ENCODE measurements at regions not wholly inside any gene's neighbourhood (a gene's known extent, or its start where the extent isn't known, plus 50 kb on each side); places are given as distances from the start of the nearest gene placed in this dataset.

GRCh38 chr18:9009703-9010488 is 92.6 kb upstream of the NDUFV2 start:
- ATAC-seq (no peak), DNase-seq (no peak)
- Histone ChIP-seq H3K4me1 (no peaks in the 10 kb centered on the region), H3K27me3 (no peaks in the 10 kb centered on the region), H3K9me3 (no peaks in the 10 kb centered on the region), H3K36me3 (no peaks in the 10 kb centered on the region), H3K4me3 (no peak overlapping the region), H3K27ac (no peak overlapping the region)
- intact Hi-C loops (cut with DNase I): no loop called here
- TF ChIP-seq CTCF (IDR thresholded peaks at IDR 0.05): no peak

GRCh38 chr18:9011431-9011830 is 91.1 kb upstream of the NDUFV2 start:
- no peaks in the 10 kb centered on the region for H3K4me1 ChIP-seq
- H3K27me3 ChIP-seq: no peaks in the 10 kb centered on the region
- ATAC-seq: no peak
- H3K27ac ChIP-seq: no peak overlapping the region
- intact Hi-C loops (cut with DNase I): no loop called here
- no peaks in the 10 kb centered on the region for H3K9me3 ChIP-seq
- no peak for DNase-seq
- H3K4me3 ChIP-seq: no peak overlapping the region
- H3K36me3 ChIP-seq: no peaks in the 10 kb centered on the region
- no peak for TF ChIP-seq CTCF (IDR thresholded peaks at IDR 0.05)

GRCh38 chr18:9013926-9014373 is 88.5 kb upstream of the NDUFV2 start:
- Histone ChIP-seq H3K36me3 (no peaks in the 10 kb centered on the region), H3K9me3 (no peaks in the 10 kb centered on the region), H3K4me3 (no peak overlapping the region), H3K27me3 (no peaks in the 10 kb centered on the region), H3K4me1 (peaks cover 4 to 14% of the 10 kb centered on the region in 2 donors), H3K27ac (no peak overlapping the region)
- no peak for TF ChIP-seq CTCF (IDR thresholded peaks at IDR 0.05)
- intact Hi-C loops (cut with DNase I): no loop called here
- no peak for DNase-seq
- ATAC-seq: no peak

- Histone ChIP-seq H3K4me1 (peaks cover 4 to 14% of the 10 kb centered on the region in 2 donors), H3K4me3 (no peak overlapping the region), H3K36me3 (no peaks in the 10 kb centered on the region), H3K27ac (no peak overlapping the region), H3K9me3 (no peaks in the 10 kb centered on the region), H3K27me3 (no peaks in the 10 kb centered on the region)
- intact Hi-C loops (cut with DNase I): no loop called here
- TF ChIP-seq CTCF (IDR thresholded peaks at IDR 0.05): no peak
- DNase-seq: no peak
- no peak for ATAC-seq
Observed at GRCh38 chr18:9015689-9016088, 86.8 kb upstream of the NDUFV2 start.

- no peaks in the 10 kb centered on the region for H3K36me3 ChIP-seq
- no peak for DNase-seq
- H3K9me3 ChIP-seq: no peaks in the 10 kb centered on the region
- H3K27me3 ChIP-seq: no peaks in the 10 kb centered on the region
- no peak overlapping the region for H3K4me3 ChIP-seq
- intact Hi-C loops (cut with DNase I): no loop called here
- peak; percentile 47 for ATAC-seq
- H3K27ac ChIP-seq: peak overlapping the region; percentile 66 to 75
- H3K4me1 ChIP-seq: peaks cover 4 to 14% of the 10 kb centered on the region in 2 donors
- TF ChIP-seq CTCF (IDR thresholded peaks at IDR 0.05): no peak
Observed at GRCh38 chr18:9016633-9017166, 85.8 kb upstream of the NDUFV2 start.
